ENCODE measurements at regions not wholly inside any gene's neighbourhood (a gene's known extent, or its start where the extent isn't known, plus 50 kb on each side); places are given as distances from the start of the nearest gene placed in this dataset.

DNA sequence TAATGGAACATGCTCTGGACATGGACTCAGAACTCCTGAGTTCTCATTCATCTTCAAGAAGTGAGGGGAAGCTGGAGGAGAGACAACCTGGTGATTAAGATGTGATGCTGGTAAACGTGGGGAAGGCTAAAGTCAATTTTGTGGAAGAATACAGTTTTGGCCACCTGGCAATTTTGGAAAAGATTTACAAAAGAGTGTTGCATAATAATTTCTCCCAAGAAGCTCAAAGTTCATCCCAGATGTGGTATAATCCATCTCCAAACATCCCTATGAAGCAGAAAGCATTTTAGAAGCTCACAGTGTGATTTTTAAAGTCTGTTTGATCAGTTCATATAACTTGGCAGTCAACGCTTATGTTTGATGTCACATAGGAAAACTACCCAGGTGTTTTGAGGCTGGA lies 208.7 kb downstream of the LMX1A start:
- TF ChIP-seq, protein P1, sequence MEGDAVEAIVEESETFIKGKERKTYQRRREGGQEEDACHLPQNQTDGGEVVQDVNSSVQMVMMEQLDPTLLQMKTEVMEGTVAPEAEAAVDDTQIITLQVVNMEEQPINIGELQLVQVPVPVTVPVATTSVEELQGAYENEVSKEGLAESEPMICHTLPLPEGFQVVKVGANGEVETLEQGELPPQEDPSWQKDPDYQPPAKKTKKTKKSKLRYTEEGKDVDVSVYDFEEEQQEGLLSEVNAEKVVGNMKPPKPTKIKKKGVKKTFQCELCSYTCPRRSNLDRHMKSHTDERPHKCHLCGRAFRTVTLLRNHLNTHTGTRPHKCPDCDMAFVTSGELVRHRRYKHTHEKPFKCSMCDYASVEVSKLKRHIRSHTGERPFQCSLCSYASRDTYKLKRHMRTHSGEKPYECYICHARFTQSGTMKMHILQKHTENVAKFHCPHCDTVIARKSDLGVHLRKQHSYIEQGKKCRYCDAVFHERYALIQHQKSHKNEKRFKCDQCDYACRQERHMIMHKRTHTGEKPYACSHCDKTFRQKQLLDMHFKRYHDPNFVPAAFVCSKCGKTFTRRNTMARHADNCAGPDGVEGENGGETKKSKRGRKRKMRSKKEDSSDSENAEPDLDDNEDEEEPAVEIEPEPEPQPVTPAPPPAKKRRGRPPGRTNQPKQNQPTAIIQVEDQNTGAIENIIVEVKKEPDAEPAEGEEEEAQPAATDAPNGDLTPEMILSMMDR (conservative IDR thresholded peaks at IDR 0.05; ENCODE audit: low read depth, low read length): no peak
- TF ChIP-seq, protein P2, sequence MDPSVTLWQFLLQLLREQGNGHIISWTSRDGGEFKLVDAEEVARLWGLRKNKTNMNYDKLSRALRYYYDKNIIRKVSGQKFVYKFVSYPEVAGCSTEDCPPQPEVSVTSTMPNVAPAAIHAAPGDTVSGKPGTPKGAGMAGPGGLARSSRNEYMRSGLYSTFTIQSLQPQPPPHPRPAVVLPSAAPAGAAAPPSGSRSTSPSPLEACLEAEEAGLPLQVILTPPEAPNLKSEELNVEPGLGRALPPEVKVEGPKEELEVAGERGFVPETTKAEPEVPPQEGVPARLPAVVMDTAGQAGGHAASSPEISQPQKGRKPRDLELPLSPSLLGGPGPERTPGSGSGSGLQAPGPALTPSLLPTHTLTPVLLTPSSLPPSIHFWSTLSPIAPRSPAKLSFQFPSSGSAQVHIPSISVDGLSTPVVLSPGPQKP (IDR thresholded peaks at IDR 0.05; ENCODE audit: borderline replicate concordance, low read depth, low read length): no peak

Measured in IMR-90 (cell line).